ENCODE measurements at regions not wholly inside any gene's neighbourhood (a gene's known extent, or its start where the extent isn't known, plus 50 kb on each side); places are given as distances from the start of the nearest gene placed in this dataset.

GRCh38 chr15:85986116-85986515 lies 93.6 kb upstream of the AGBL1 start:
- Histone ChIP-seq H3K4me3 (ENCODE audit: low read depth, low read length) (no peak overlapping the region), H3K27me3 (ENCODE audit: control insufficient read depth, insufficient read depth, low read length) (no peaks in the 10 kb centered on the region), H3K36me3 (ENCODE audit: control insufficient read depth, insufficient read depth, low read length) (no peaks in the 10 kb centered on the region)
- TF ChIP-seq CTCF (IDR thresholded peaks at IDR 0.05; ENCODE audit: insufficient read depth, low read length, severe bottlenecking) = no peak
- FAIRE-seq (peak; percentile 36), DNase-seq (ENCODE audit: low read depth) (no peak)

GRCh38 chr15:85986741-85987140 lies 92.9 kb upstream of the AGBL1 start:
- no peak for FAIRE-seq

GRCh38 chr15:85988741-85989140 lies 90.9 kb upstream of the AGBL1 start:
- peak; percentile 64 for FAIRE-seq
- TF ChIP-seq CTCF (IDR thresholded peaks at IDR 0.05; ENCODE audit: insufficient read depth, low read length, severe bottlenecking) = no peak
- no peaks in the 10 kb centered on the region for H3K36me3 ChIP-seq (ENCODE audit: control insufficient read depth, insufficient read depth, low read length)
- no peak for DNase-seq (ENCODE audit: low read depth)
- H3K4me3 ChIP-seq (ENCODE audit: low read depth, low read length) = no peak overlapping the region
- H3K27me3 ChIP-seq (ENCODE audit: control insufficient read depth, insufficient read depth, low read length) = no peaks in the 10 kb centered on the region

More at GRCh38 chr15:85986741-85987140, 92.9 kb upstream of the AGBL1 start:
- TF ChIP-seq CTCF (IDR thresholded peaks at IDR 0.05; ENCODE audit: insufficient read depth, low read length, severe bottlenecking) = no peak
- Histone ChIP-seq H3K27me3 (ENCODE audit: control insufficient read depth, insufficient read depth, low read length) (no peaks in the 10 kb centered on the region), H3K4me3 (ENCODE audit: low read depth, low read length) (no peak overlapping the region), H3K36me3 (ENCODE audit: control insufficient read depth, insufficient read depth, low read length) (no peaks in the 10 kb centered on the region)
- DNase-seq (ENCODE audit: low read depth) = no peak

GRCh38 chr15:85992224-85992623 lies 87.4 kb upstream of the AGBL1 start:
- no peak for DNase-seq (ENCODE audit: low read depth)
- Histone ChIP-seq H3K4me3 (ENCODE audit: low read depth, low read length) (no peak overlapping the region), H3K36me3 (ENCODE audit: control insufficient read depth, insufficient read depth, low read length) (no peaks in the 10 kb centered on the region), H3K27me3 (ENCODE audit: control insufficient read depth, insufficient read depth, low read length) (no peaks in the 10 kb centered on the region)
- FAIRE-seq = no peak
- no peak for TF ChIP-seq CTCF (IDR thresholded peaks at IDR 0.05; ENCODE audit: insufficient read depth, low read length, severe bottlenecking)

- Histone ChIP-seq H3K4me3 (ENCODE audit: low read depth, low read length) (no peak overlapping the region), H3K27me3 (ENCODE audit: control insufficient read depth, insufficient read depth, low read length) (no peaks in the 10 kb centered on the region), H3K36me3 (ENCODE audit: control insufficient read depth, insufficient read depth, low read length) (no peaks in the 10 kb centered on the region)
- peak; percentile 55 for DNase-seq (ENCODE audit: low read depth)
- no peak for TF ChIP-seq CTCF (IDR thresholded peaks at IDR 0.05; ENCODE audit: insufficient read depth, low read length, severe bottlenecking)
- no peak for FAIRE-seq
Measured at GRCh38 chr15:85993116-85993515, 86.6 kb upstream of the AGBL1 start.

- no peak overlapping the region for H3K4me3 ChIP-seq (ENCODE audit: low read depth, low read length)
- H3K36me3 ChIP-seq (ENCODE audit: control insufficient read depth, insufficient read depth, low read length) = no peaks in the 10 kb centered on the region
- DNase-seq (ENCODE audit: low read depth) (no peak), FAIRE-seq (no peak)
- H3K27me3 ChIP-seq (ENCODE audit: control insufficient read depth, insufficient read depth, low read length) = no peaks in the 10 kb centered on the region
- TF ChIP-seq CTCF (IDR thresholded peaks at IDR 0.05; ENCODE audit: insufficient read depth, low read length, severe bottlenecking) = no peak
Measured at GRCh38 chr15:85997618-85998017, 82.1 kb upstream of the AGBL1 start.

All from bronchial epithelial cell (primary cell).